GM18858 (cell line): ENCODE measurements at regions not wholly inside any gene's neighbourhood (a gene's known extent, or its start where the extent isn't known, plus 50 kb on each side); places are given as distances from the start of the nearest gene placed in this dataset.

Experiments
- ATAC-seq: cut with Tn5 transposase; IDR thresholded peaks from one replicate; pipeline ENCODE4 v1.9.1; 2021; ENCODE audit not compliant: unreplicated experiment

DNA sequence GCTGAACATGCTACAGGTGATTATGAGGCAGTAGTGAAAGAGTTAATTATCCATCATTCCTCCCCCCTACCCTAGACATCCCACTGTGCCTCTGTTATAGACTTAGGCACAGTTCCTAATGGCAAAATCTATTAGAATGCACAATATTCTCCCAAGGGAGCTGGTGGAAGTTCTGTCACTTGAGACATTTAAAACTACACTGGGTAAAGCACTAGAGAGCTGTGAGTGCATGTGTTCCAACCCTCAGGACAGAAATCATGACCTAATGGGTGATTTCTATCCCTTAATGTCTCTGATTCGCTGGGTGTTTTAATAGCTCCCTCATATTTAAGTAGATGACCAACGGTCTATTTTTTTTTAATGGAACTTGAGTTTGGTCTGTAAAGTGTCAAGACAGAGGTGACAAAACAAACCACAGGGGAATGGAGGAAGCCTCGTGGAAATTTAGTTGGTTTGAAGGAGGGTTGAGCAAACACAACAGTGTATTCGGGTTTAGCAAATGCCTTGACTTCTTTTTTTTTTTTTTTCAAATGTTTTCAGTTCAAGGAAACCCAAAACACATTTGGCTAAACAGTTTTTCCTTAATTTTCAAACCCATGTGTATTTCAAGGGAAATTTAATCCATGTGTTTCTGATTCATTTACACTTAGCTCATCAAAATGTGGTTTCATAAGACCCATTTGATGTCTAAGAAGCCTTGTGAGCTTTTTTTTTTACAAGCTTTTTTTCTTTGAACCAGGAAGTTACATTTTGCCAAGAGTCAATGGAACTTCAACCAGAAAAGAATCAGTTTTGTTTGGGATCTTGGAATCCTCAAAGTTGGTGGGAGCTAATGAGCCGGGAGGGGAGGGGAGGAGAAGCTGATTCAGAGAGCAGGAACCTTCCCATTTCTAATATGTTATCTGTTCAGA, 665.1 kb upstream of the ZEB2 start:
- ATAC-seq: no peak

DNA sequence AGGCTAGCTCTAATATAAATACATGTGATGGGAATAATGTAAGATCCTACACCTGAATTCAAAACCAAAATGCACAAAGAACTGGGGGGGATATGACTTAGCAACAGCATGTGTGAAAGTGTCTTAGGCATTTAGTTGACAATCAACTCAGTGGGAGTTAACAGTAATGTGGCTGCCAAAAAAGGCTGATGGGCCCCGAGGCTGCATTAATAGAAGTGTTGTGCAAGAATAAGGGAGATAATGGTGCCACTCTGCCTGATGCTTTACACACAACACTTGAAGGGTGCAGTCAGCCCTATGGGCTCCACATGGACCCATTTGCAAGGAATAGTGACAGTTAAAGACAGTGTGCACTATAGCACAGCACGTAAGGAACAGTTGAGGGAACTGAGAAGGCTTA, 649.4 kb upstream of the ZEB2 start:
- no peak for ATAC-seq

DNA sequence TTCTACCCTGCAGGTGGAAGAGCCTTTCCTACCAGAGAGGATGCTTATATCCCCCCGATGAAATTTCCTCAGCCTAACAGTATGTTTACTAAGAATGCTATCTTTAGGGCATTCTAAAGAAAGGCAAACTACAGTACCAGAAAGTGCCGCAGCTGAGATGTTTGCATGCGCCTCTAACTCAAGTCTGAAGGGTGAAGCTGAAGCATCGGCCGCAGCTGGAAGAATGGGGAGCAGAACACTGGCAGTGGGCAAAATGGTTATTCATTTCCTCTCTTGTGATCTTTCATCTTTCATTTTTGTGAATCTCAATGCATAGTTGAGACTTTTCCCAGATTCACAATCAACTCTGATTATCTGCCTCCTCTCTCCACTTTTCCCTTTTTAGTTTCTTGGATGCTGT, 648.2 kb upstream of the ZEB2 start:
- no peak for ATAC-seq

DNA sequence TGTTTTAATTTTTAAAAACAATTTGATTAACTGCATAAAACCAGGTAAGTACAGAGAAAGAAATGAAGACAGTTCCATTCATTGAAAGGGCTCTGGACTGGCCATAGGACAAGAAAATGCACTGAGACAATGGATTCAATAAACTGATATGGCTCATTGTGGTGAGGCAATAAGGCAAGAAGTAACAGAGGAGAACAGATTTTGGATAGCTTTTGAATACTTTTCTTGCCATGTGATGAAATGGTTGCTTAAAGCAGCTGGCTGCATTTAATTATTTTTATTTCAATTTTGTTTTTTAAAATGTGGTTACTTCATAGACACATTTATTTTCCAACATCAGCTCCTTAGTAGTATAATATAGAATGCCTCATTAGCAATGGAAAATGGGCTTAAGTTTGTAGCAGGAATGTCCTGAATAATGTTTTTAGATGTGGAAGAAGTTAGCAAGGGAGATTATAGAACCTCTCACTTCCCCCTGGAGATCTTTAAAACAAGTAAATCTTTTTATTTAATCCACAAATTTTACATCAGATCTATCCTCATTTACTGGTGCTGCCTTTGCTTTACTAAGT, 646.9 kb upstream of the ZEB2 start:
- ATAC-seq: no peak

DNA sequence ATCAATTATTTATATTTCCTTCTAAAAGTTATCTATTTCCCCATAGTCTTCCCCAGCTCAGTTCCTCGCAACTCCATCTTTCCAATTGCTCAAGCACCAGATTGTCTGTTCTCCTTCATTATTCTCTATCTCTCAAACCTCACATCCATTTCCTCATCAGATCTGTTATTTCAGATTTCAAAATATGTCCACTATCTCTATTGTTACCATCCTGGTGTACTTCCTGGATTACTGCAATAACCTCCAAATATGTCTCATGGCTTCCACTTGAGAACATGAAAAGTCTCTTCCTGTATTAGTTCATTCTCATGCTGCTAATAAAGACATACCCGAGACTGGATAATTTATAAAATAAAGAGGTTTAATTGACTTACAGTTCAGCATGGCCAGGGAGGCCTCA, 641.7 kb upstream of the ZEB2 start:
- no peak for ATAC-seq

DNA sequence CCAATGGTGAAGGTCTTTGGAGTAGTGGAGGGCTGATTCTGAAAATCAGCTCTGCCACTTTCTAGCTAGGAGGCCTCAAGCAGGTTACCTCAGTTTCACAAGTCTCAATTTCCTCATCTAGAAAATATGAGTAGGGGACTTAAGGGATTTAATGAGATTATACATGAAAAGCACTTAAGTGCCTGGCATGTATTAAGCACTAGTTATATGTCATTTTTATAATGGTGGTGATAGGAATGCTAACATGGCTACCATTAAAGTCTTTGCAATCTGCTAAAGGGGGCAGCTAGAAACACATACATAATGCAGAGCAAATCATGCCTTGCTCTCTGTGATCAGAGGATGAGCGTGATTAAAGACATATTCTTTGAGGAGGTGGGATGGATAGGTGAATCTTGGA, 640.9 kb upstream of the ZEB2 start:
- no peak for ATAC-seq

DNA sequence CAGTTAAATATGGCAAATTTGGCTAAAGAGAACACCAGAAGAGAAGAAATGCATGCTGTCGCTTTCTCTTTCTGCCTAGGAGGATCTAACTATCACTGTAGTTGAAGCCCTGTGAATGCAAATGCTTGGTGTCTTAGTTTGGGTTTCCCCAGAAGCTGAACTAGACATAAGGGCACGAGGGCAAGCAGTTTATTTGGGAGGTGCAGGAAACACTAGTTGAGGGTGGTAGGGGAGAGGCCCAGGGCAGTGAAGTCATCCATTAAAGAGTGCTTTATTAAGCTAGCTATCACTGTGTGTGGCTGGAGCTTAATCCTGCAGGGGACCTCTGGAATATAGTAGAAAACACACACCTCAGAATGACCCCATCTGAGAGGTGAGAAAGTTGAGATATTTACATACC, 639.8 kb upstream of the ZEB2 start:
- no peak for ATAC-seq

DNA sequence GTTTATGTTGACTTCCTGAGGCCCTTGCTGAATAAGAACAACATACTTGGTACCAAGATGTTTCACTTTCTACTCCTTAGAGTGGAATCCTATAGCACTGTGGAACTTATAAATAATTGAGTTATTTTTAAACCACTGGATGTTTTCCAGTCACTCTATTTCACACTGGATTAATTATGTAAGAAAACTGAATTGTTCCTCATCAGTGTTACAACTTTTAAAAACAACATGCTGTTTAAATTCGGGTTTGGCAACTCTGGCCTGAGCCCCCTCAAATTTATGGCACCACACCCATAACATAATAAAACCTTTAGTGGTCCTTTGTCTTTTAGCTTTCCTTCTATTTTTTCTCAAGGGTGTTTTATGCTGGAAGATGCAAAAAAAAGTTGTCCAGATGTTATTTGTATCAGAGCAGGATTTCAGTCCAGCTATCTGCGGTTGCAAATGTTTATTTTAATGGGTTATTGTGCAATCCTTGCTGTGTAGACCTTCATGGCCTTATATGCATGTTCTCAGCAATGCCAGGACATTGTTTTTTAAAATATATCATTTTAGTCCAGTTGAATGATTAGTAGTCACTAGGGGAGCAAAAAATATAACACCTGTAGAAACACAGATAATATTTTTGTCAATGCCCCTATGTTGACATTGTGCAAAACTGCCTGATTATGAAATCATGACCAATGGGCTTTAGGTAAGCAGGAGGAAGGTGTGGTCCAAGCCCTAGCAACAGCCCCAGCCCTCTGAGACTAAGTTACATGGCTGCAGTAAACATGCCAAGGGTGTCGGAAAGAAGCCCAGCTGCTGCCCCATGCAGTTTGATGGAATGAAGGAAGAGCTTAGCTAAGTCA, 638.0 kb upstream of the ZEB2 start:
- ATAC-seq: no peak

DNA sequence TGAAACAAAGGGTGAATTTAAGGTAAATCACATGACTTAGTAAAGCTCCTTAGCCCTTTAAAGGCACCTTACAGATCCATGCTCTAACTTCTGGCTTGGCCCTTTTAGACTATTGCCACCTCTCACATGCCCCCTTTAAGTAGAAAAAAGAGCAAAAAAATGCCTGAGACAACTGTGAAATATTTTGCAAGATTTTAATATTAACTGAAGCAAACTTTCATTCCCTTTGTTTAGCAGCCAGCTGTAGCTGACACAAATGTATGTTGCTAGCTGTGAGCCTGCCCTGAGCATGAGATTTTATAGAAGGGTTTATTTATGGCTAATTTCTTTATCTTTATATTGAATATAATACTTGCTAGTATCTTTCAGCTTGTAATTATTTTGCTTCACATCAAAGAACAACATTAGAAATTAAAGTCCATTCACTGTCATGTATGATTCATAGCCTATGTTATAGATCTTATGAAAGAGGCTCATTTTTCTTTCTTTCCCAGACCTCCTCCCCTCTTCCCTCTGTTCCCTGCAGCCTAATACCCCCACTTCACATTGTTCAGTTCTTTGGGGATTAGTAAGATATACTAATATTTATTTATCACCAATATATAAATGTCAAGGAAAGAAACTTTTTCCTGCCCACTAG, 637.2 kb upstream of the ZEB2 start:
- ATAC-seq: no peak

DNA sequence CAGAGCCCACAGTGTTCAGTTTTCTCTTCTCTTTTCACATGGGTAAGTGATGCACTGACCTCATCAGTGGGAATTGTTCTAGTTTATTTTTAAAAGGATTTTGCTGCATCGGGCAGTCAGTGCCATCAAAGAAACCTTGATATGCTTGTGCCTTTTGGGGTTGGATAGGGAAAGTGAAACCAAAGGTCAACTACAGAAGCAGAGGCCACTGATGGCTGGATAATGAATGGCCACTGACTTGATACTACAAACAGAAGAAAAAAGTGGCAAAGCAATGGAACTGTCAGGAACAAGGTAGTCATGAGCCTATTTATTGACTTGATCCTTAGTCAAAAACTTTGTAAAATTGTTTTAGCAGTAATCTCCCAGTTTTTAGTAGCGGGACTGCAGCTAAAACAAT, 636.3 kb upstream of the ZEB2 start:
- ATAC-seq: no peak

DNA sequence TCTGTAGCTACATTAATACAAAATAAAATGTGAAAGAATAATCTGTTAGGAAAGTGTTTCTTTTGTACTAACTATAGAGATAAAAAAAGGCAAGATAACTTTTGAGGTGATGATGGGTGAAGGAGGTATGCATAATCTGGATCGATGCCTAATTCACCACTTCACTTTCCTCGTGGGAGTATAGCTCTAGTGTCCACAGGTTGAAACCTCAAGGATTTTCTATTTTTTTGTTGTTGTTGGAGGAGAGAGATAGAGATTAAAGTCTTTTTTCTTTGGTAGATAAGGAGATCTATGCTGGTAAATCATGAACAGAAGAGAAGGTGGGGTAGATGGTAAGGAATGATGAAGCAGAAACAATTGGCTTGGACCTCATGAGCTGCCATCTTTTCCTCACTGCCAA, 635.3 kb upstream of the ZEB2 start:
- no peak for ATAC-seq

DNA sequence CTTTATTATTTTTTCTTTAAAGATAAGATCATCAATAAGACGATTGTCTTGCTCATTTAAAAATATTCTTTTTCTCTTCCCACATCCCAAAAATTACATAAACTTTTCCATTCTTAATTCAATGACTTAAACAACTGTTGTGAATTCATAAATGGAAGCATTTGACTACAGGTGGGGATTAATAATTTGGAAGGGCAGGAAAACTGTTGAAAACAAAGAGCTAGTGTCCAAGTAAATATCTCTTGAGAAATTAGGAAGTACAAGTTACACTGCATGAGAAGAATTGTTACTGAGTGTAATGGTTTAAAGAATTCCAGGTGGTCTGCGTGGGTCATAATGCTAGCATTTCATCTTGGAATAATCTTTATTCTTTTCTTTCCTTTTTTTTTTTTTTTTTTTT, 634.8 kb upstream of the ZEB2 start:
- ATAC-seq: no peak

DNA sequence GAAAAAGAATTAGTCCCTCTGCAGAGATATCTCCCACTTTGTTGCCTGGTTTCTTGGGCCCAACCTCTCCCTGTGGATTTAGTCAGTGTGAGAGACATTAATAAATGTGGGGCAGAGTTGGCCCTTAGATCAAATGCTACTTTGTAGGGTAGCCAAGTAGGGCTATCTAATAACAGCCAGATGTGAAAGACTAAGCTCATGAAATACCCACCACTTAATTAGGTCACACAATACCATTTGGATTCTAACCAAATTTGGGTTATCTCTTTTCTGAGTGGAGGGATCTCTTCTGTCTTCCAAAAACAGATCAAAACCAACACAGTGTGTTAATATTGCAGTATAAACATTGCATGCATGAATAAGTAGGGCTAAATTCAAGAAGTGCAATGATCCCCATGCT, 626.8 kb upstream of the ZEB2 start:
- ATAC-seq: no peak

DNA sequence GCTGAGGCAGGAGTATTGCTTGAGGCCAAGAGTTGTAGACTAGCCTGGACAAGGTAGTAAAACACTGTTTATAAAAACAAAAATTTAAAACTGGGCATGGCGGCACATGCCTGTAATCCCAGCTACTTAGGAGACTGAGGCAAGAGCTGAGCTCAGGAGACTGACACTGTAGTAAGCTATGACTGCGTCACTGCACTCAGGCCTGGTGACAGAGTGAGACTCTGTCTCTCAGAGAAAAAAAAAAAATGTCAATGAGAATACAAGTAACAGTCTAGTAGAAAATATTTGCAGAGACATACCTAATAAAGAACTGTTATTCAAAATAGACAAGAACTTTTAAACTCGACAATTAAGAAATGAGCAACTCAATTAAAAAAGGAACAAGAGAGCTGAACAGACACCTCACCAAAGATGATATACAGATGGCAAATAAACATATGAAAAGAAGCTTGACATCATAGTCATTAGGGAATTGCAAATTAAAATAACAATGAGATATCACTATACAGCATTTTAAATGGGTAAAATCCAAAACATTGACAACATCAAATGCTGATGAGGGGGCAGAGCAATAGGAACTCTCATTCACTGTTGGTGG, 624.3 kb upstream of the ZEB2 start:
- no peak for ATAC-seq

DNA sequence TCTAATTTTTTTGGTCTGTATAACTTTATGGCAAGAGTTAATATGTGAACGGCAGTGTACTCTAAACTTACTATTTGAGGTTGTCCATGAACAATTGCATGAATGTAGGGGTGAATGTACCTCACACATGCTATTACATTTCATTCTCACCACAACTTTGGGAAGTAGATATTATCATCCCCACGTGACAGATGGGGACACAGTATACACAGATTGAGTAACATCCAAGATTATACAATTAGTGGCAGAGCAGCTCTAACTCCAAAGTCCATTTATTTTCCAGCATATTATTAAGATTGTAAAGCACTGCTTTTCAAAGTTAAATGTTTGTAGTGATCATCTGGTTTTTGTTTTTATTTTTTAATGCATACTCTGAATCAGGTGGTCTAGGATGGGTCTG, 622.1 kb upstream of the ZEB2 start:
- ATAC-seq: no peak

DNA sequence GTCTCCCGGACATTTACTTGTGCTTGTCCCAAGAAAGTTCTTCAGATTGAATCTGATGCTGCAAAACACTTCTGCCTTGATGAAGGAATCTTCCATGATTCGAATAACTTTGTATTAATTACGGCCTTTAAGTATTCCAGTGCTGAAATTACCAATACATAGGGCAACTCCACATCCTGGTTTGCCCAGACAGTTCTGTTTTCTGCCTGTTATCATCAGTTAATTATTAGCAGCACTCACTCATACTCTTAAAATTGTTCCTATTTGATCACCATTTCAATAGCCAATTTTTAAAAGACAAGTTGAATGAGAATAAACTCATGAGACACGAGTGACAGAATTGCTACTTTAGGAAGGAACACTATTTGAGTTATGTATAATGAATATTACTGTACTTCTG, 620.7 kb upstream of the ZEB2 start:
- no peak for ATAC-seq

DNA sequence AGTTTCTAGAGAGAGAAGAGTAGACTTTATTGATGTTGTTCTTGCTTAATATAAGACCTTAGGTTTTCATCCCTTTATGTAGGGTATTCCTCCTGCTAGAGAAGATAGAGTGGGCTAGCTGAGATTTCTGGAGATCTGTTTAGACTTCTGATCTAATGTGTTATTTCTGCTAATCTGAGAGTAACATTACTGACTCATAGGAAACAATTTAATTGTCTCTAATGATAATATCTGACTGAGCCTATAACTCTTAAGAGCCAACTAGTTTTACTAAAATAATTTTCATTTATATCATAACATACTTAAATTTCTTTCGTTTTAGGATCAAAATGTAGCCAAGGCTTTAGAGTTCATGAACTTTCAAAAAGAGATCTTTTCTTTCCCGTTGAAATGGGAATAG, 618.7 kb upstream of the ZEB2 start:
- no peak for ATAC-seq

DNA sequence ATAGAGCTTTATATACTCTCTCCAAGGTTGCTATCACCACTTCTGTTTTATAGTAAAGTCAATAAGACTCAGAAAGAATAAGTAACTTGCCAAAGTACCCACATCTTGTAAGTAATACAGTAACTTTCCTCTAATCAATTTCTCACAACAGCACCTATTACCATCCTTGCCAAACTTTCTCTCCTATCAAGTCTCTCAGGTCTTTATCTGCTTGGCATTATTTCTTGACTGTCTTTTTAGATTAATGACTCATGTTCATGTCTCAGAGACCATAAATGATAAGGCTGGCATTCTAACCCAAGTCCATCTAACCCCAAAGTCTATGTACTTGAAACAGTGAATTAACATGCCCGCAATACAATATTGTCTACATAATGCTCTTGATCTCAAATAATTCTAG, 618.0 kb upstream of the ZEB2 start:
- no peak for ATAC-seq

DNA sequence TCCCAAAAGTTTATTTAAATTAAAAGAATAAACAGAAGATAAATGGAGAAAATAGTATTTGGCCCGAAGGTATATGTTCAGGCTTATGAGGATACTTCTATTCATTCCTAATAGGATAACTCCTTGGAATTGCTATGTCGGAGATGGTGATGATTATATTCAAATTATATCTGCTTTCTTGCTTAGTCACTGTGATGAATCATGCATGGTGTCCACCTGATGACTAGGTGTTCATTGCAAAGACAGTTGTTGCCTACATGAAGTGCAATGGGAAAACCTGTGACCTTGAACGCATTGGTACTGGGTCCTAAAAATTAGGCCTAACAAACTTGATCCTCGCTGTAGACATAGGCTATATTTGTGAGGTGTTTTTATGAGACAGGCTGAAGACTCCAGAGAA, 617.3 kb upstream of the ZEB2 start:
- no peak for ATAC-seq

DNA sequence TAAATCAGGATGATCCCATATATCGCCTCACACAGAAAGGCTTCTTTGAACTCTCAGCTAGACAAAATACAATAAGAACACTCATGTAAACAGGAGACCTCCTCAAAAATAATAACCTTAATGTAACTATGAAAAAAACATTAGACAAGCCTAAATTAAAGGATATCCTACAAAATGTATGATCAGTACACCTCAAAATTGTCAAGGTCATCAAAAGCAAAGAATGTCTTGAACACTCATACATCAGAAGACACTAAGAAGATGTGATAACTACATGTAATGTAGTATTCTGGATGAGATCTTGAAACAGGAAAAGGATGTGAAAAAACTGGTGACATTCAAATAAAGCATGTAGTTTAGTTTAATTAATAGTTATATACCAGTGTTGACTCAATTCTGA, 616.8 kb upstream of the ZEB2 start:
- ATAC-seq: no peak

DNA sequence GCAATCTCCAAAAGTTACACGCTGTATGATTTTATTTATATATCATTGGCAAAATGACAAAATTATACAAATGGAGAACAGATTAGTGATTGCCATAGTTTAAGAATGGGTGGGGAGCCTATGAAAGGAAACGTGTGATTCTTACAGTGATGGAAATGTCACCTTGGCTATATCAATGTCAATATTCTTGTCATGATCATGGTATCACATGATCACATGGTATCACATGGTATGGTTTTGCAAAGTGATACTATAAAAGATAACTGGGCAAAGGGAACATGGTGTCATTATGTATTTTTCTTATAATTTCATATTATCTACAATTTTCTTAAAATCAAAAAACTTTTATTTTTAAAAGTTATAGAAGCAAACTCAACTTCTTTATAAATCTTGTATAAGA, 606.2 kb upstream of the ZEB2 start:
- ATAC-seq: no peak
